Endothelial cell of umbilical vein (primary cell): ENCODE measurements at regions not wholly inside any gene's neighbourhood (a gene's known extent, or its start where the extent isn't known, plus 50 kb on each side); places are given as distances from the start of the nearest gene placed in this dataset.

ENCODE experiments used
- CTCF ChIP-seq, 2 donors: IDR thresholded peaks; 1 replicate in 1 of 2; 2 replicates in 1 of 2; pipeline ENCODE4 v1.5.1; 2011; ENCODE audit warnings: low read length in 2 of 2, mild to moderate bottlenecking in 2 of 2, moderate library complexity in 2 of 2, control low read depth in 1 of 2, inconsistent platforms in 1 of 2, low read depth in 1 of 2; ENCODE audit not compliant: insufficient read depth in 1 of 2; ENCODE audit errors: extremely low read depth in 1 of 2
- EZH2 ChIP-seq: IDR thresholded peaks from 2 replicates; pipeline ENCODE4 v1.6.1; 2012; ENCODE audit warnings: borderline replicate concordance, low read depth, mild to moderate bottlenecking, moderate library complexity, low read length, inconsistent platforms; ENCODE audit not compliant: severe bottlenecking
- FOS ChIP-seq: IDR thresholded peaks from 2 replicates; pipeline ENCODE4 v1.6.1; 2011; ENCODE audit warnings: mild to moderate bottlenecking, low read length, moderate library complexity, borderline replicate concordance; ENCODE audit not compliant: insufficient read depth
- GATA2 ChIP-seq: IDR thresholded peaks from 2 replicates; pipeline ENCODE4 v1.7.0; 2011; ENCODE audit warnings: low read depth, mild to moderate bottlenecking, moderate library complexity, mixed read lengths, low read length; ENCODE audit not compliant: insufficient read length, insufficient read depth
- MAX ChIP-seq: IDR thresholded peaks from 2 replicates; pipeline ENCODE4 v1.6.1; 2011; ENCODE audit not compliant: insufficient read depth, insufficient read length
- POLR2A ChIP-seq: IDR thresholded peaks from 2 replicates; pipeline ENCODE4 v1.6.1; 2012; ENCODE audit warnings: low read depth, mild to moderate bottlenecking, control low read depth, low read length

- no peak for TF ChIP-seq CTCF (IDR thresholded peaks at IDR 0.05; ENCODE audit: extremely low read depth in 1 of 2, insufficient read depth in 1 of 2, low read depth in 1 of 2, low read length in 2 of 2)
- no peak for TF ChIP-seq EZH2
- no peak for TF ChIP-seq GATA2
- TF ChIP-seq POLR2A = no peak
- TF ChIP-seq MAX = no peak
- TF ChIP-seq FOS = no peak
These were observed 329.8 kb upstream of the MBL2 start for GRCh38 chr10:53102424-53102823.
